Neural cell (in vitro differentiated cells): ENCODE measurements at regions not wholly inside any gene's neighbourhood (a gene's known extent, or its start where the extent isn't known, plus 50 kb on each side); places are given as distances from the start of the nearest gene placed in this dataset.

ENCODE experiments used
- H2AFZ ChIP-seq: fragments of 200-600, 300-800 bp; sonication (generic), shearing (Covaris generic); 2 replicates; pipeline ENCODE4 v1.6.0; 2014; ENCODE audit warnings: low read depth, mild to moderate bottlenecking, antibody characterized with exemption, low read length, moderate library complexity
- H3F3A ChIP-seq: fragments of 200-600 bp; shearing (Covaris generic); 2 replicates; pipeline ENCODE4 v1.6.1; 2016; ENCODE audit warnings: mild to moderate bottlenecking, moderate library complexity, mixed read lengths, antibody characterized with exemption, low read length; ENCODE audit not compliant: insufficient read depth, poor library complexity, severe bottlenecking
- H3K27ac ChIP-seq: fragments of 200-600, 300-800 bp; sonication (generic), shearing (Covaris generic); 2 replicates; pipeline ENCODE4 v1.5.1; 2014; ENCODE audit warnings: mild to moderate bottlenecking, low read length, moderate library complexity
- H3K27me3 ChIP-seq: fragments of 300-800, 200-600 bp; sonication (generic), shearing (Covaris generic); 2 replicates; pipeline ENCODE4 v1.6.0; 2014; ENCODE audit warnings: mild to moderate bottlenecking, low read depth, low read length, moderate library complexity; ENCODE audit not compliant: insufficient read depth
- H3K36me3 ChIP-seq: fragments of 300-800, 200-600 bp; sonication (generic), shearing (Covaris generic); 2 replicates; pipeline ENCODE4 v1.5.1; 2014; ENCODE audit warnings: mild to moderate bottlenecking, antibody characterized with exemption, low read length, moderate library complexity; ENCODE audit not compliant: insufficient read depth
- H3K4me2 ChIP-seq: fragments of 300-800, 200-600 bp; sonication (generic), shearing (Covaris generic); 2 replicates; pipeline ENCODE4 v1.6.0; 2014; ENCODE audit warnings: mild to moderate bottlenecking, low read length
- H3K4me3 ChIP-seq: fragments of 300-800, 200-600 bp; sonication (generic), shearing (Covaris generic); 2 replicates; pipeline ENCODE4 v1.5.1; 2014; ENCODE audit warnings: mild to moderate bottlenecking, low read length, moderate library complexity
- H3K79me2 ChIP-seq: fragments of 200-600 bp; shearing (Covaris generic); replicated peaks from 2 replicates; pipeline ENCODE4 v1.6.0; 2014; ENCODE audit warnings: mild to moderate bottlenecking, low read length, moderate library complexity; ENCODE audit not compliant: insufficient read depth
- H3K9ac ChIP-seq: fragments of 300-800, 200-600 bp; sonication (generic), shearing (Covaris generic); 2 replicates; pipeline ENCODE4 v1.6.1; 2016; ENCODE audit warnings: mild to moderate bottlenecking, low read length, mixed read lengths
- H3K9me2 ChIP-seq: fragments of 200-600 bp; shearing (Covaris generic); 2 replicates; pipeline ENCODE4 v1.6.1; 2016; ENCODE audit warnings: mild to moderate bottlenecking, low read length, mixed read lengths; ENCODE audit not compliant: insufficient read depth
- H3K9me3 ChIP-seq: fragments of 200-600, 300-800 bp; sonication (generic), shearing (Covaris generic); 2 replicates; pipeline ENCODE4 v1.6.1; 2016; ENCODE audit warnings: mild to moderate bottlenecking, mixed run types, low read length, moderate library complexity, mixed read lengths
- H4K20me1 ChIP-seq: fragments of 200-600 bp; shearing (Covaris generic); 2 replicates; pipeline ENCODE4 v1.6.1; 2016; ENCODE audit warnings: mild to moderate bottlenecking, mixed run types; ENCODE audit not compliant: insufficient read depth
- EP300 ChIP-seq: fragments of 450-650 bp; conservative IDR thresholded peaks from 2 replicates; pipeline ENCODE4 v1.6.1; 2014; ENCODE audit warnings: antibody characterized with exemption, mild to moderate bottlenecking, moderate library complexity; ENCODE audit not compliant: poor library complexity, severe bottlenecking
- EZH2 ChIP-seq: fragments of 200-600, 300-800 bp; shearing (Covaris generic), sonication (generic); IDR thresholded peaks from 2 replicates; pipeline ENCODE4 v1.6.1; 2014; ENCODE audit warnings: antibody characterized with exemption, low read length, borderline replicate concordance, mild to moderate bottlenecking; ENCODE audit not compliant: insufficient read depth, poor library complexity, severe bottlenecking
- MXI1 ChIP-seq: fragments of 450-650 bp; conservative IDR thresholded peaks from 2 replicates; pipeline ENCODE4 v1.6.1; 2014; ENCODE audit warnings: antibody characterized with exemption, mild to moderate bottlenecking; ENCODE audit not compliant: poor library complexity, severe bottlenecking
- POLR2AphosphoS5 ChIP-seq: IDR thresholded peaks from 2 replicates; pipeline ENCODE4 v1.6.1; 2012
- RAD21 ChIP-seq: fragments of 450-650 bp; conservative IDR thresholded peaks from 2 replicates; pipeline ENCODE4 v1.6.1; 2014; ENCODE audit warnings: antibody characterized with exemption, mild to moderate bottlenecking, moderate library complexity
- SMC3 ChIP-seq: fragments of 450-650 bp; conservative IDR thresholded peaks from 2 replicates; pipeline ENCODE4 v1.6.1; 2014; ENCODE audit warnings: antibody characterized with exemption, mild to moderate bottlenecking, moderate library complexity; ENCODE audit not compliant: poor library complexity
- TAF1 ChIP-seq: IDR thresholded peaks from 2 replicates; pipeline ENCODE4 v1.6.1; 2012; ENCODE audit warnings: low read depth
- TF ChIP-seq, protein P1 (sequence below): IDR thresholded peaks from 2 replicates; pipeline ENCODE4 v1.6.1; 2012; ENCODE audit warnings: borderline replicate concordance
- TF ChIP-seq, protein P2 (sequence below): fragments of 450-650 bp; IDR thresholded peaks from 2 replicates; pipeline ENCODE4 v1.5.1; 2014; ENCODE audit warnings: antibody characterized with exemption, mild to moderate bottlenecking, moderate library complexity; ENCODE audit not compliant: poor library complexity, severe bottlenecking

GRCh38 chr3:71872256-71872655, 87.3 kb upstream of the PROK2 start:
- Histone ChIP-seq H3K79me2 (no peaks in the 10 kb centered on the region), H3F3A (no peaks in the 10 kb centered on the region), H3K27ac (no peak overlapping the region), H4K20me1 (no peaks in the 10 kb centered on the region), H3K9me2 (no peaks in the 10 kb centered on the region), H2AFZ (no peak overlapping the region), H3K9ac (no peak overlapping the region), H3K4me3 (no peak overlapping the region), H3K9me3 (no peaks in the 10 kb centered on the region), H3K4me2 (no peak overlapping the region), H3K36me3 (no peaks in the 10 kb centered on the region), H3K27me3 (no peaks in the 10 kb centered on the region)
- TF ChIP-seq EZH2 (no peak), SMC3 (no peak), EP300 (no peak), TAF1 (no peak), POLR2AphosphoS5 (no peak), RAD21 (no peak), MXI1 (no peak)
- TF ChIP-seq, protein P1, sequence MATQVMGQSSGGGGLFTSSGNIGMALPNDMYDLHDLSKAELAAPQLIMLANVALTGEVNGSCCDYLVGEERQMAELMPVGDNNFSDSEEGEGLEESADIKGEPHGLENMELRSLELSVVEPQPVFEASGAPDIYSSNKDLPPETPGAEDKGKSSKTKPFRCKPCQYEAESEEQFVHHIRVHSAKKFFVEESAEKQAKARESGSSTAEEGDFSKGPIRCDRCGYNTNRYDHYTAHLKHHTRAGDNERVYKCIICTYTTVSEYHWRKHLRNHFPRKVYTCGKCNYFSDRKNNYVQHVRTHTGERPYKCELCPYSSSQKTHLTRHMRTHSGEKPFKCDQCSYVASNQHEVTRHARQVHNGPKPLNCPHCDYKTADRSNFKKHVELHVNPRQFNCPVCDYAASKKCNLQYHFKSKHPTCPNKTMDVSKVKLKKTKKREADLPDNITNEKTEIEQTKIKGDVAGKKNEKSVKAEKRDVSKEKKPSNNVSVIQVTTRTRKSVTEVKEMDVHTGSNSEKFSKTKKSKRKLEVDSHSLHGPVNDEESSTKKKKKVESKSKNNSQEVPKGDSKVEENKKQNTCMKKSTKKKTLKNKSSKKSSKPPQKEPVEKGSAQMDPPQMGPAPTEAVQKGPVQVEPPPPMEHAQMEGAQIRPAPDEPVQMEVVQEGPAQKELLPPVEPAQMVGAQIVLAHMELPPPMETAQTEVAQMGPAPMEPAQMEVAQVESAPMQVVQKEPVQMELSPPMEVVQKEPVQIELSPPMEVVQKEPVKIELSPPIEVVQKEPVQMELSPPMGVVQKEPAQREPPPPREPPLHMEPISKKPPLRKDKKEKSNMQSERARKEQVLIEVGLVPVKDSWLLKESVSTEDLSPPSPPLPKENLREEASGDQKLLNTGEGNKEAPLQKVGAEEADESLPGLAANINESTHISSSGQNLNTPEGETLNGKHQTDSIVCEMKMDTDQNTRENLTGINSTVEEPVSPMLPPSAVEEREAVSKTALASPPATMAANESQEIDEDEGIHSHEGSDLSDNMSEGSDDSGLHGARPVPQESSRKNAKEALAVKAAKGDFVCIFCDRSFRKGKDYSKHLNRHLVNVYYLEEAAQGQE: no peak
- TF ChIP-seq, protein P2, sequence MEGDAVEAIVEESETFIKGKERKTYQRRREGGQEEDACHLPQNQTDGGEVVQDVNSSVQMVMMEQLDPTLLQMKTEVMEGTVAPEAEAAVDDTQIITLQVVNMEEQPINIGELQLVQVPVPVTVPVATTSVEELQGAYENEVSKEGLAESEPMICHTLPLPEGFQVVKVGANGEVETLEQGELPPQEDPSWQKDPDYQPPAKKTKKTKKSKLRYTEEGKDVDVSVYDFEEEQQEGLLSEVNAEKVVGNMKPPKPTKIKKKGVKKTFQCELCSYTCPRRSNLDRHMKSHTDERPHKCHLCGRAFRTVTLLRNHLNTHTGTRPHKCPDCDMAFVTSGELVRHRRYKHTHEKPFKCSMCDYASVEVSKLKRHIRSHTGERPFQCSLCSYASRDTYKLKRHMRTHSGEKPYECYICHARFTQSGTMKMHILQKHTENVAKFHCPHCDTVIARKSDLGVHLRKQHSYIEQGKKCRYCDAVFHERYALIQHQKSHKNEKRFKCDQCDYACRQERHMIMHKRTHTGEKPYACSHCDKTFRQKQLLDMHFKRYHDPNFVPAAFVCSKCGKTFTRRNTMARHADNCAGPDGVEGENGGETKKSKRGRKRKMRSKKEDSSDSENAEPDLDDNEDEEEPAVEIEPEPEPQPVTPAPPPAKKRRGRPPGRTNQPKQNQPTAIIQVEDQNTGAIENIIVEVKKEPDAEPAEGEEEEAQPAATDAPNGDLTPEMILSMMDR: no peak

DNA sequence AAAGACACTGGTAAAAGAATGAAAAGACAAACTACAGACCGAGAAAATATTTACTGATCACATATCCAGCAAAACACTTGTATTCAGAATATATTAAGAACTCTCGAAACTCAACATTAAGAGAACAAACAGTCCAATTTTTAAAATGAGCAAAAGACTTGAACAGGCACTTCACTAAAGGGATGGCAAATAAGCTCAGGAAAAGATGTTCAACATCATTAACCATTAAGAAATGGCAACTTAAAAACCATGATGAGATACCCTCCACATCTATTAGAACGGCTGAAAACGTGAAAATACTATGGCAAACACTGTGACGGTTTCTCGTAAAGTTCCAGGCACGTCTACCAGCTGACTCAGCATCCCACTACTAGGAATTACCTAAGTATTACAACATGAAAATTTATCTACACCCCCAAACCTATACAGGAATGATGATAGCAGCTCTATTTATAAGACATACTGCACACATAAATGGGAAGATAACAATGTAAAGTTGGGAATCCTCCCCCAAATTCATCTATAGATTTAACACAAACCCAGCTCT, 86.1 kb upstream of the PROK2 start:
- Histone ChIP-seq H3F3A (no peaks in the 10 kb centered on the region), H3K9me2 (no peaks in the 10 kb centered on the region), H3K79me2 (no peaks in the 10 kb centered on the region), H3K27me3 (no peaks in the 10 kb centered on the region), H3K9me3 (no peaks in the 10 kb centered on the region), H3K4me3 (no peak overlapping the region), H3K4me2 (no peak overlapping the region), H3K9ac (no peak overlapping the region), H2AFZ (no peak overlapping the region), H4K20me1 (no peaks in the 10 kb centered on the region), H3K36me3 (no peaks in the 10 kb centered on the region), H3K27ac (no peak overlapping the region)
- TF ChIP-seq TAF1: no peak
- no peak for TF ChIP-seq MXI1
- TF ChIP-seq EZH2: no peak

DNA sequence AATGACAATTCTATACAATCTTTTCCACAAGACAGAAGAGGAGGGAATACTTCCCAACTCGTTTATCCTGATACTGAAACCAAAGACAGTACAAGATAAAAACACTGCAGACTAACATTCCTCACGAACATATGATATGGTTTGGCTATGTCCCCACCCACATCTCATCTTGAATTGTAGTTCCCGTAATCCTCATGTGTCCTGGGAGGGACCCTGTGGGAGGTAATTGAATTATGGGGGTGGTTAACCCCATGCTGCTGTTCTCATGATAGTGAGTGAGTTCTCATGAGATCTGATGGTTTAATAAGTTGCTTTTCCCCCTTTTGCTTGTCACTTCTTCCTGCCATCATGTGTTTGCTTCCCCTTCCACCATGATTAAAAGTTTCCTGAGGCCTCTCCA, 83.9 kb upstream of the PROK2 start:
- H3K4me3 ChIP-seq: no peak overlapping the region
- H2AFZ ChIP-seq: no peak overlapping the region
- no peaks in the 10 kb centered on the region for H3K36me3 ChIP-seq
- no peaks in the 10 kb centered on the region for H4K20me1 ChIP-seq
- H3K9ac ChIP-seq: no peak overlapping the region
- no peaks in the 10 kb centered on the region for H3K9me2 ChIP-seq
- no peaks in the 10 kb centered on the region for H3K9me3 ChIP-seq
- no peaks in the 10 kb centered on the region for H3F3A ChIP-seq
- no peaks in the 10 kb centered on the region for H3K79me2 ChIP-seq
- no peak overlapping the region for H3K4me2 ChIP-seq
- TF ChIP-seq, protein P1: no peak
- TF ChIP-seq RAD21 (no peak), MXI1 (no peak)
- H3K27me3 ChIP-seq: no peaks in the 10 kb centered on the region
- H3K27ac ChIP-seq: no peak overlapping the region
